ENCODE measurements at regions not wholly inside any gene's neighbourhood (a gene's known extent, or its start where the extent isn't known, plus 50 kb on each side); places are given as distances from the start of the nearest gene placed in this dataset.

DNA sequence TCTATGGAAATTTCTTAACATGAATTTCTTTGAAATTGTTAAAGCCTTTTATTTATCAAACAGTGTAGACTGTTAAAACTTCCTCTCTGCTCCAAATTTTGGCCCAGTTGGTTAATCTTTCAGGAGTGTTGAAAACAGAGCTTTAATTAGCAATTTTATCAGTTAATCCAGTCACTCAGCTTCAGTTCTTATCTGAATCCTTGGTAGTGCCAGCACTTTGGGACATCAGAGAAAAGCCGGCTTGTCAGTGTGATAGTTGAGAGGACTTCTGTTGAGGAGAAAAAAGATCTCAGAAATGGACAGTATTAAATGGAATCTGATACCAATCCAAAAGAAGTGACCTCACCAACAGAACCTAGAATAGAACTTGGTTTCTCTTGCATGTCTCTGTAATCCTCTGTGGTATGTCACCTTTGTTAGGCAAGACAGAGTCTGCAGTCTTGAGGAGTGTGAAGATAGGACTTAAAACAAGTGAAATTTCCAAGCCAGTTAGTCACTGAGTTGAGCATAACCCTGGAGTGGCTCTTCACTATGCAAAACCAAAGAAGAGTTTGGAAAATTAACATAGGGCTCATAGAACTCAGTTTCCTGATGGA, 251.8 kb downstream of the NNT start:
- TF ChIP-seq EZH2phosphoT487 (IDR thresholded peaks at IDR 0.05; ENCODE audit: borderline replicate concordance) = no peak
- TF ChIP-seq, protein P1, sequence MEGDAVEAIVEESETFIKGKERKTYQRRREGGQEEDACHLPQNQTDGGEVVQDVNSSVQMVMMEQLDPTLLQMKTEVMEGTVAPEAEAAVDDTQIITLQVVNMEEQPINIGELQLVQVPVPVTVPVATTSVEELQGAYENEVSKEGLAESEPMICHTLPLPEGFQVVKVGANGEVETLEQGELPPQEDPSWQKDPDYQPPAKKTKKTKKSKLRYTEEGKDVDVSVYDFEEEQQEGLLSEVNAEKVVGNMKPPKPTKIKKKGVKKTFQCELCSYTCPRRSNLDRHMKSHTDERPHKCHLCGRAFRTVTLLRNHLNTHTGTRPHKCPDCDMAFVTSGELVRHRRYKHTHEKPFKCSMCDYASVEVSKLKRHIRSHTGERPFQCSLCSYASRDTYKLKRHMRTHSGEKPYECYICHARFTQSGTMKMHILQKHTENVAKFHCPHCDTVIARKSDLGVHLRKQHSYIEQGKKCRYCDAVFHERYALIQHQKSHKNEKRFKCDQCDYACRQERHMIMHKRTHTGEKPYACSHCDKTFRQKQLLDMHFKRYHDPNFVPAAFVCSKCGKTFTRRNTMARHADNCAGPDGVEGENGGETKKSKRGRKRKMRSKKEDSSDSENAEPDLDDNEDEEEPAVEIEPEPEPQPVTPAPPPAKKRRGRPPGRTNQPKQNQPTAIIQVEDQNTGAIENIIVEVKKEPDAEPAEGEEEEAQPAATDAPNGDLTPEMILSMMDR (conservative IDR thresholded peaks at IDR 0.05; ENCODE audit: low read length) = no peak

Measured in Loucy (cell line).